BLaER1 treated with 17β-estradiol and CSF1 and Interleukin-3, amounts not matched to agents 10 nM and 100 nM (cell line): ENCODE measurements at regions not wholly inside any gene's neighbourhood (a gene's known extent, or its start where the extent isn't known, plus 50 kb on each side); places are given as distances from the start of the nearest gene placed in this dataset.
"Not testable (repeated sequence)": the region's sequence is repeated elsewhere in the genome, so short reads cannot be mapped to it uniquely, and the experiment has no call there.

Source experiments
- H3K27ac ChIP-seq, 11 experiments: shearing (Covaris generic); formaldehyde crosslinking; 2 replicates each; pipeline ENCODE4 v1.8.1; 2022
- H3K27me3 ChIP-seq, 11 experiments: shearing (Covaris generic); formaldehyde crosslinking; 2 replicates each; pipeline ENCODE4 v1.8.1; 2022
- H3K36me3 ChIP-seq, 11 experiments: shearing (Covaris generic); formaldehyde crosslinking; 2 replicates each; pipeline ENCODE4 v1.8.1; 2022
- H3K4me1 ChIP-seq, 10 experiments: shearing (Covaris generic); formaldehyde crosslinking; 2 replicates each; pipeline ENCODE4 v1.8.1; 2022
- H3K4me2 ChIP-seq, 11 experiments: shearing (Covaris generic); formaldehyde crosslinking; 2 replicates each; pipeline ENCODE4 v1.8.1; 2022
- H3K4me3 ChIP-seq, 10 experiments: shearing (Covaris generic); formaldehyde crosslinking; 2 replicates each; pipeline ENCODE4 v1.8.1; 2022
- H3K9ac ChIP-seq, 11 experiments: shearing (Covaris generic); formaldehyde crosslinking; 2 replicates each; pipeline ENCODE4 v1.8.1; 2022
- H3K9me3 ChIP-seq, 11 experiments: shearing (Covaris generic); formaldehyde crosslinking; replicated peaks in 1 of 11; 2 replicates each; pipeline ENCODE4 v1.8.1; 2022
- H4K20me1 ChIP-seq, 11 experiments: shearing (Covaris generic); formaldehyde crosslinking; 2 replicates each; pipeline ENCODE4 v1.8.1; 2022
- Cebpa-rat ChIP-seq, 11 experiments: shearing (Covaris generic); IDR thresholded peaks; 2 replicates each; pipeline ENCODE4 v1.8.1; 2022

DNA sequence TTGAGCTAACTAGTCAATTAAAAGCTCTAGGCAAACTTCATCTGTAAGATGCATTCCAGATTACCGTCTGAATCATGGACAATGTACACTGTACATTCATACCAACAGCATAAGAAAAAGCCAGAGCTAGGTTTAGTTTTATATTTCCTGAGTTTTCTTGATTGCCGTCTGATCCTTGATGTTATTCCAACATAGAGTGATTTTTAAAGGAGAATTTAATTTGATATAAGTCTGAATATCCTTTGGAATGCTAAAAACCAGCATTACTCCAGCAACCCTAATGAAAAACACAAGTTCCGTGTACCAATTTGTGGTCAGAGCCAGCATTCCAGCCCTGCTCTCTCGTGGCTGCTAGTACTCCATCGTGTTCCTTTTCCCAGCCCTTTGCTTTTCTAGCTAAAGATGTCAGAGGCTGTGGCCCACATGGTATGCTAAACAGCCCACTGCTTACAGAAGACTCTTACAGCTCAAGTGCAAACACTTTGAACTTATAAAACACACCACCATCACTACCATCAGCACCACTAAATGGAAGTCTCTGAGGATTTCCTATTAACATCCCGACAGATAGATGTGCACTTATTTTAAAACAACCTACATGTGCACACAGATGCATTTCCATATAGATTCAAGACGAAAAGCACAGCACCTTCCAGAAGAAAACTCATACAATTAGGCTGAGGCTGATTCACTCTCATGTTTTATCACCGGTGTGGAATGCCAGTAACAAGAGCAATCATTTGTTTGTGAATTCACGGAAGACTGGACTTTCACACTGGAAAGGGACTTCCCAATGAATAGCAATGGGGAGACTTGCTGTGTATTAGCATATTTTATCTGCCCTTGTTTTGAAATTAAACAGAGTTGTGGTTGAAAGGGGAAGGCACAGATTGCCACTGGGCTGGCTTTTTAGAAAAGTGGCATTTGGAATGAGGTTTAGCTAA lies 246.9 kb upstream of the GAS1 start:
- Histone ChIP-seq H3K36me3 (no peaks in the 10 kb centered on the region), H3K4me2 (no peak overlapping the region), H3K9me3 (no peaks in the 10 kb centered on the region), H3K4me1 (peaks cover 0 to 23% (median 11%) of the 10 kb centered on the region in 10 experiments; a peak in 16 of 20 replicates), H3K9ac (no peak overlapping the region), H3K27me3 (peaks cover 0 to 32% (median 7%) of the 10 kb centered on the region in 11 experiments; a peak in 10 of 22 replicates), H3K27ac (no peak overlapping the region), H4K20me1 (0 out of 22 replicates have a peak, but pooled peaks cover 0 to 6% (median 0%) of the 10 kb centered on the region in 11 experiments), H3K4me3 (no peak overlapping the region)
- no peak for TF ChIP-seq Cebpa-rat (IDR thresholded peaks at IDR 0.05)

DNA sequence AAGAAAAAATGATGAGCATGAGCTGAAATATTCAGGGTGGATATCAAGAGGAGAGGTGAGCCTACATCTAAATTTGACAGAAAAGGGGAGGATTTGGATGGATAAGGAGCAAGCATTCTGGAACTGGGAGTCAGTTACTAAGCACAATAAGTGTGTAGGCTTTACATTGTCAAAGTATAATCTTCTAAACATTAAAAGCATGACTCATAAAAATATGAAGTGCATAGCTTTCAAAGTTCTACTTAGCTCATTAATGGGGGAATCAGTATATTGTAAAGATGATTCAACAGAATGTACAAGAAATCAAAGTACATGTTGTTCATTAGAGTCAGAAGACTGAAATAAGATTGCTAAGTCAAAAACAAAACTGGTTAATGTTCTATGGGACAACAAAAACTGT lies 248.0 kb upstream of the GAS1 start:
- H3K4me3 ChIP-seq, result no peak overlapping the region
- H3K27me3 ChIP-seq, result peaks cover 0 to 40% (median 7%) of the 10 kb centered on the region in 11 experiments; a peak in 10 of 22 replicates
- H3K9me3 ChIP-seq, result no peaks in the 10 kb centered on the region
- no peak overlapping the region; a peak in 1 of 22 replicates for H3K4me2 ChIP-seq
- peaks cover 0 to 23% (median 11%) of the 10 kb centered on the region in 10 experiments; a peak in 16 of 20 replicates for H3K4me1 ChIP-seq
- no peak overlapping the region for H3K9ac ChIP-seq
- H4K20me1 ChIP-seq, result 0 out of 22 replicates have a peak, but pooled peaks cover 0 to 6% (median 0%) of the 10 kb centered on the region in 11 experiments
- no peak overlapping the region for H3K27ac ChIP-seq
- no peak for TF ChIP-seq Cebpa-rat (IDR thresholded peaks at IDR 0.05)
- no peaks in the 10 kb centered on the region for H3K36me3 ChIP-seq

- Histone ChIP-seq H3K27me3 (peaks cover 0 to 40% (median 7%) of the 10 kb centered on the region in 11 experiments; a peak in 10 of 22 replicates), H3K27ac (no peak overlapping the region), H3K9me3 (no peaks in the 10 kb centered on the region), H4K20me1 (0 out of 22 replicates have a peak, but pooled peaks cover 0 to 6% (median 0%) of the 10 kb centered on the region in 11 experiments), H3K4me1 (peaks cover 0 to 23% (median 11%) of the 10 kb centered on the region in 10 experiments; a peak in 16 of 20 replicates), H3K4me3 (no peak overlapping the region), H3K4me2 (peak overlapping the region in 3 of 11 experiments; percentile 63 to 77 (median 70); a peak in 3 of 22 replicates), H3K36me3 (no peaks in the 10 kb centered on the region), H3K9ac (no peak overlapping the region)
- TF ChIP-seq Cebpa-rat (IDR thresholded peaks at IDR 0.05), result no peak
Observed at GRCh38 chr9:87197349-87198130, 250.2 kb upstream of the GAS1 start.

DNA sequence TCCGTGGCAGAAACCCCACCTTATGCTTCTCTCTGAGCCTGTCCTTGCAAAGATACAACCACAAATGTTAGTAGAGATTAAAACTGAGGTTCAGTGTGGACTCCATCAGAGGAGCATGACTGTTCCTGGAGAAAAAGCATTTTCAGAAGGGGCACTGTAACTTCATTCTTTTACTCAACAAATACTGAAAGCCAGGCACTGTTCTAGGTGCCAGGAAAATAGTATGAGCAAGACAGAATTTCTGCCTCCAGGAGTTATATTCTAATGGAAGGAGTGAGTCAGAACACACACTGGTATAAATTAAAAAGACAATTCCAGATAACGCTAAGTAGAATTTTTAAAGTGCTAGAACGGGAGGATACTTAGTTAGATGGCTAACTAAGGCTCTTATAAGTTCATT lies 251.4 kb upstream of the GAS1 start:
- Histone ChIP-seq H3K4me3 (no peak overlapping the region), H3K27ac (no peak overlapping the region), H3K36me3 (no peaks in the 10 kb centered on the region), H3K27me3 (peaks cover 0 to 40% (median 7%) of the 10 kb centered on the region in 11 experiments; a peak in 10 of 22 replicates), H3K9me3 (no peaks in the 10 kb centered on the region), H4K20me1 (0 out of 22 replicates have a peak, but pooled peaks cover 0 to 6% (median 0%) of the 10 kb centered on the region in 11 experiments), H3K4me2 (no peak overlapping the region), H3K9ac (no peak overlapping the region), H3K4me1 (peaks cover 0 to 23% (median 11%) of the 10 kb centered on the region in 10 experiments; a peak in 16 of 20 replicates)
- no peak for TF ChIP-seq Cebpa-rat (IDR thresholded peaks at IDR 0.05)

GRCh38 chr9:87199278-87199677 lies 252.0 kb upstream of the GAS1 start:
- H3K9me3 ChIP-seq, result no peaks in the 10 kb centered on the region
- 0 out of 22 replicates have a peak, but pooled peaks cover 0 to 6% (median 0%) of the 10 kb centered on the region in 11 experiments for H4K20me1 ChIP-seq
- TF ChIP-seq Cebpa-rat (IDR thresholded peaks at IDR 0.05), result no peak
- no peak overlapping the region for H3K9ac ChIP-seq
- H3K4me3 ChIP-seq, result no peak overlapping the region
- H3K4me2 ChIP-seq, result no peak overlapping the region
- peaks cover 0 to 23% (median 11%) of the 10 kb centered on the region in 10 experiments; a peak in 16 of 20 replicates for H3K4me1 ChIP-seq
- no peaks in the 10 kb centered on the region for H3K36me3 ChIP-seq
- H3K27ac ChIP-seq, result no peak overlapping the region
- H3K27me3 ChIP-seq, result peaks cover 0 to 34% (median 7%) of the 10 kb centered on the region in 11 experiments; a peak in 10 of 22 replicates

- peaks cover 0 to 23% (median 11%) of the 10 kb centered on the region in 10 experiments; a peak in 16 of 20 replicates for H3K4me1 ChIP-seq
- 0 out of 22 replicates have a peak, but pooled peaks cover 0 to 6% (median 0%) of the 10 kb centered on the region in 11 experiments for H4K20me1 ChIP-seq
- no peak overlapping the region for H3K4me2 ChIP-seq
- peaks cover 0 to 30% (median 7%) of the 10 kb centered on the region in 11 experiments; a peak in 10 of 22 replicates for H3K27me3 ChIP-seq
- no peaks in the 10 kb centered on the region for H3K36me3 ChIP-seq
- no peak overlapping the region for H3K9ac ChIP-seq
- no peak overlapping the region for H3K4me3 ChIP-seq
- TF ChIP-seq Cebpa-rat (IDR thresholded peaks at IDR 0.05), result no peak
- H3K9me3 ChIP-seq, result no peaks in the 10 kb centered on the region
- no peak overlapping the region for H3K27ac ChIP-seq
Observed at GRCh38 chr9:87199782-87200181, 252.5 kb upstream of the GAS1 start.

DNA sequence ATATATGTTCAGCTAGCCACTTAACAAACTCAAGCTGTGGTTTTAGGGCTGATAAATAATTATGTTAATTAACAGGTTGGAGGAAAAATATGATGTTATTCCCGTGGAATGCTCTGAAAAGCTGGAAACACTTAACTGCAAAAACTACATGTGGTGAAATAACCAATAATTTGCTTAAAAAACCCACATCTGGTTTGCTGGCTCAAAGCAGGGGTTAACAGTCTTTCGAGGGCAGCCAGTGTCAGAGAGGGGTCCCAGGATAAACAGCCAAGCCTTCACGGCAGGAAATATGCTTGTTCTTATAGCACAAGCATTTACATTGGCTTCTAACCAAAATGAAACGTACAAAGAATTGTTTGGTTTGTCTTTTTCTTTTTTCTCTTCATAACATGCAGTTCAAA lies 254.0 kb upstream of the GAS1 start:
- TF ChIP-seq Cebpa-rat (IDR thresholded peaks at IDR 0.05), result no peak
- H3K27ac ChIP-seq, result no peak overlapping the region
- H3K4me3 ChIP-seq, result no peak overlapping the region
- H3K4me2 ChIP-seq, result no peak overlapping the region
- H3K27me3 ChIP-seq, result peaks cover 0 to 30% (median 3%) of the 10 kb centered on the region in 11 experiments; a peak in 10 of 22 replicates
- 0 out of 22 replicates have a peak, but pooled peaks cover 0 to 6% (median 0%) of the 10 kb centered on the region in 11 experiments for H4K20me1 ChIP-seq
- H3K9me3 ChIP-seq, result no peaks in the 10 kb centered on the region
- no peaks in the 10 kb centered on the region for H3K36me3 ChIP-seq
- peaks cover 0 to 10% (median 6%) of the 10 kb centered on the region in 10 experiments; a peak in 16 of 20 replicates for H3K4me1 ChIP-seq
- no peak overlapping the region for H3K9ac ChIP-seq

DNA sequence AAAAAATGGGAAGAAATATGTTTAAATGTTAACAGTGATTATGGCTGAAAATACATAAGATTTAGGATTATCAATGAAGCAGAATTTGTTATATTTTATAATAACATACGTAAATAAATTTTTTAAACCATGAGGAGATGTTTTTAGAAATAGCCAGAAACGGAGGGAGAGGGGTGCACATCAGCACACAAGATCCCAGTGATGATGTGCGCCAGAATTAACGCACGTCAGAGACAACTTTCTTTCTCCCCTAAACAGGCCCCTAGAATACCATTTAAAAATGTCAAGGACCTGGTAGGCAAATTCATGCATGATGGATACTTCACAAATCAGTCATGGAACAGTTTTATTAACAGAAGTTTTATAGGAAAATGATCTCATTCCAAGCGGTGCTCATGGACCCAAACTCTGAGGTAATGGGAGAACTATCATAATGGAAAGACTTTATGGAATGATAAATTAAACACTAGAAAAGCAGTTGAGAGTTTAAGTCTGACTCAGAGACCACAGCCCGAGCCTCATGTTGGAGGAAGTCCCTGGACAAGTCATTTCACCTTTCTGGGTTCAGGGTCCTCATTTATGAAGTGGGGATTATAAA lies 258.9 kb upstream of the GAS1 start:
- H3K9me3 ChIP-seq, result no peaks in the 10 kb centered on the region
- H3K4me1 ChIP-seq, result no peaks in the 10 kb centered on the region
- no peak overlapping the region for H3K9ac ChIP-seq
- no peak for TF ChIP-seq Cebpa-rat (IDR thresholded peaks at IDR 0.05)
- H3K4me3 ChIP-seq, result no peak overlapping the region
- H4K20me1 ChIP-seq, result no peaks in the 10 kb centered on the region
- no peak overlapping the region for H3K4me2 ChIP-seq
- H3K36me3 ChIP-seq, result no peaks in the 10 kb centered on the region
- no peaks in the 10 kb centered on the region for H3K27me3 ChIP-seq
- no peak overlapping the region for H3K27ac ChIP-seq

GRCh38 chr9:87210658-87211057 lies 263.4 kb upstream of the GAS1 start:
- not testable (repeated sequence) for H4K20me1 ChIP-seq, H3K36me3 ChIP-seq, H3K4me2 ChIP-seq

More at GRCh38 chr9:87210658-87211057, 263.4 kb upstream of the GAS1 start:
- not testable (repeated sequence) for H3K27ac ChIP-seq, H3K27me3 ChIP-seq, H3K4me3 ChIP-seq, H3K9me3 ChIP-seq, H3K4me1 ChIP-seq, H3K9ac ChIP-seq
